HepG2 (cell line): ENCODE measurements at regions not wholly inside any gene's neighbourhood (a gene's known extent, or its start where the extent isn't known, plus 50 kb on each side); places are given as distances from the start of the nearest gene placed in this dataset.

ENCODE experiments used
- ATAC-seq: fragments of 200-7000 bp; cut with Tn5 transposase; 3 replicates; pipeline ENCODE4 v1.9.1; 2020; ENCODE audit warnings: mild to moderate bottlenecking, moderate library complexity
- BruUV-seq: library from RNA; stranded (reverse); fragments of 400-500 nt; replicated peaks from 2 replicates; lab custom pipeline; 2021; lab: Mats Ljungman, UMichigan
- CTCF ChIA-PET: fragments of 300-600 bp; formaldehyde crosslinking; extraction: SDS; loops from one replicate; lab custom pipeline; 2021; ENCODE audit warnings: low total read pairs, inconsistent platforms, low intra/inter-chr PET ratio; lab: Yijun Ruan, JAX
- POLR2A ChIA-PET: fragments of 350-600 bp; sonication (Branson Sonifier 250); formaldehyde crosslinking; loops from one replicate; lab custom pipeline; 2020; ENCODE audit warnings: antibody characterized with exemption, inconsistent platforms; lab: Yijun Ruan, JAX
- DNase-seq: peaks from one replicate; pipeline ENCODE4 v3.0.0-alpha.2; 2015; ENCODE audit warnings: low spot score
- FAIRE-seq: peaks from 3 replicates; lab custom pipeline; 2011; peaks lifted over from hg19 to GRCh38; lab: Jason Lieb, UNC
- H2AFZ ChIP-seq: one replicate; pipeline ENCODE4 v1.6.1; 2011; ENCODE audit warnings: low read length, inconsistent platforms
- H3K27ac ChIP-seq: fragments of 300-600 bp; 3 replicates; pipeline ENCODE4 v1.8.0; 2011; ENCODE audit warnings: mixed run types, mild to moderate bottlenecking, mixed read lengths, low read length, inconsistent platforms; ENCODE audit not compliant: insufficient read depth; ENCODE audit errors: extremely low read length
- H3K27me3 ChIP-seq, 2 experiments: fragments of 200-600 bp in 1 of 2; 2 replicates in 1 of 2; 3 replicates in 1 of 2; pipeline versions ENCODE4 v1.6.0 to v1.8.0; 2011; ENCODE audit warnings: low read length in 2 of 2, mild to moderate bottlenecking in 2 of 2, moderate library complexity in 2 of 2, inconsistent platforms in 1 of 2; ENCODE audit not compliant: insufficient read depth in 2 of 2, control insufficient read depth in 1 of 2
- H3K36me3 ChIP-seq, 2 experiments: fragments of 200-600 bp in 1 of 2; replicated peaks in 1 of 2; 2 replicates in 1 of 2; 3 replicates in 1 of 2; pipeline versions ENCODE4 v1.5.1 to v1.8.0; 2011; ENCODE audit warnings: low read length in 2 of 2, inconsistent platforms in 1 of 2; ENCODE audit not compliant: insufficient read depth in 2 of 2, control insufficient read depth in 1 of 2
- H3K4me1 ChIP-seq: 2 replicates; pipeline ENCODE4 v1.5.1; 2012; ENCODE audit warnings: low read length, inconsistent platforms; ENCODE audit not compliant: insufficient read depth
- H3K4me2 ChIP-seq: 2 replicates; pipeline ENCODE4 v1.6.0; 2011; ENCODE audit warnings: low read depth, low read length, inconsistent platforms
- H3K4me3 ChIP-seq, 3 experiments: fragments of 200-600 bp in 1 of 3; sonication (generic), shearing (Covaris generic) in 1 of 3; replicated peaks in 1 of 3; 2 replicates each; pipeline ENCODE4 v1.5.1; 2011 to 2016; ENCODE audit warnings: low read length in 3 of 3, inconsistent platforms in 2 of 3, low read depth in 2 of 3, mild to moderate bottlenecking in 2 of 3, control low read depth in 1 of 3, mixed read lengths in 1 of 3; ENCODE audit not compliant: insufficient read depth in 1 of 3
- H3K79me2 ChIP-seq: one replicate; pipeline ENCODE4 v1.6.1; 2011; ENCODE audit warnings: low read length, inconsistent platforms; ENCODE audit not compliant: insufficient read depth
- H3K9ac ChIP-seq: 2 replicates; pipeline ENCODE4 v1.6.0; 2011; ENCODE audit warnings: mild to moderate bottlenecking, low read depth, low read length, inconsistent platforms; ENCODE audit not compliant: insufficient read depth
- H3K9me3 ChIP-seq: 2 replicates; pipeline ENCODE4 v1.5.1; 2012; ENCODE audit warnings: mild to moderate bottlenecking, low read length
- H4K20me1 ChIP-seq: 2 replicates; pipeline ENCODE4 v1.6.0; 2011; ENCODE audit warnings: inconsistent platforms, mild to moderate bottlenecking, low read length, moderate library complexity; ENCODE audit not compliant: insufficient read depth
- EZH2 ChIP-seq: conservative IDR thresholded peaks from 2 replicates; pipeline ENCODE4 v1.6.1; 2012; ENCODE audit warnings: mild to moderate bottlenecking, low read depth, low read length, moderate library complexity
- MYPOP ChIP-seq: sonication (generic); formaldehyde crosslinking; IDR thresholded peaks from 2 replicates; pipeline ENCODE4 v1.8.1; 2023; ENCODE audit warnings: mild to moderate bottlenecking, moderate library complexity, missing genetic modification reagents
- POGZ ChIP-seq: sonication (generic); formaldehyde crosslinking; IDR thresholded peaks from 2 replicates; pipeline ENCODE4 v1.4.0; 2020; ENCODE audit warnings: mild to moderate bottlenecking, missing genetic modification reagents
- RCOR2 ChIP-seq: IDR thresholded peaks from 2 replicates; pipeline ENCODE4 v1.6.1; 2016; ENCODE audit warnings: missing biosample characterization, missing genetic modification reagents
- ZEB1 ChIP-seq: IDR thresholded peaks from 2 replicates; pipeline ENCODE4 v1.6.1; 2012; ENCODE audit warnings: mild to moderate bottlenecking, low read depth, inconsistent platforms; ENCODE audit not compliant: insufficient replicate concordance
- ZNF136 ChIP-seq: sonication (generic); formaldehyde crosslinking; IDR thresholded peaks from 2 replicates; pipeline ENCODE4 v1.8.1; 2022; ENCODE audit warnings: low read depth, mild to moderate bottlenecking, moderate library complexity, missing genetic modification reagents
- ZNF17 ChIP-seq: sonication (generic); formaldehyde crosslinking; IDR thresholded peaks from 2 replicates; pipeline ENCODE4 v1.5.0; 2020; ENCODE audit warnings: mild to moderate bottlenecking, missing genetic modification reagents
- ZNF317 ChIP-seq: sonication (generic); formaldehyde crosslinking; IDR thresholded peaks from 2 replicates; pipeline ENCODE4 v1.5.0; 2020; ENCODE audit warnings: mild to moderate bottlenecking, missing genetic modification reagents
- ZNF451 ChIP-seq: sonication (generic); formaldehyde crosslinking; IDR thresholded peaks from 2 replicates; pipeline ENCODE4 v1.5.0; 2020; ENCODE audit warnings: mild to moderate bottlenecking, missing genetic modification reagents
- ZNF513 ChIP-seq: sonication (generic); formaldehyde crosslinking; conservative IDR thresholded peaks from 2 replicates; pipeline ENCODE4 v1.5.0; 2020; ENCODE audit warnings: missing genetic modification reagents
- ZNF605 ChIP-seq: sonication (generic); formaldehyde crosslinking; IDR thresholded peaks from 2 replicates; pipeline ENCODE4 v1.8.0; 2022; ENCODE audit warnings: mild to moderate bottlenecking, missing genetic modification reagents
- ZNF619 ChIP-seq: sonication (generic); formaldehyde crosslinking; IDR thresholded peaks from 2 replicates; pipeline ENCODE4 v1.4.0; 2020; ENCODE audit warnings: mild to moderate bottlenecking, missing genetic modification reagents
- WGBS: methylation state at CpG from one replicate; pipeline ENCODE4 v1.1.6; 2017; ENCODE audit warnings: low lambda C conversion rate; 5-methylcytosine and 5-hydroxymethylcytosine counted together
- in situ Hi-C: cut with HindIII; loops from 2 replicates; pipeline ENCODE4 v1.10.0; 2017; ENCODE audit warnings: low pct_unique_long_range_greater_than_20kb; ENCODE audit not compliant: extremely low pct_ligation_motif_present
- intact Hi-C: fragments of 100-400 bp; cut with micrococcal nuclease; formaldehyde crosslinking; loops from one replicate; pipeline ENCODE4 v1.10.0; 2022; ENCODE audit not compliant: unreplicated experiment
- TF ChIP-seq, protein P1 (sequence below): sonication (generic); formaldehyde crosslinking; IDR thresholded peaks from 2 replicates; pipeline ENCODE4 v1.4.0; 2020; ENCODE audit warnings: mild to moderate bottlenecking, missing genetic modification reagents
- TF ChIP-seq, protein P2 (sequence below): IDR thresholded peaks from 2 replicates; pipeline ENCODE4 v1.6.1; 2016
- TF ChIP-seq, protein P3 (sequence below): sonication (generic); formaldehyde crosslinking; IDR thresholded peaks from 2 replicates; pipeline ENCODE4 v1.4.0; 2020; ENCODE audit warnings: missing genetic modification reagents, mild to moderate bottlenecking, borderline replicate concordance
- TF ChIP-seq, protein P4 (sequence below): fragments of 450-650 bp; IDR thresholded peaks from 2 replicates; pipeline ENCODE4 v1.6.1; 2017

DNA sequence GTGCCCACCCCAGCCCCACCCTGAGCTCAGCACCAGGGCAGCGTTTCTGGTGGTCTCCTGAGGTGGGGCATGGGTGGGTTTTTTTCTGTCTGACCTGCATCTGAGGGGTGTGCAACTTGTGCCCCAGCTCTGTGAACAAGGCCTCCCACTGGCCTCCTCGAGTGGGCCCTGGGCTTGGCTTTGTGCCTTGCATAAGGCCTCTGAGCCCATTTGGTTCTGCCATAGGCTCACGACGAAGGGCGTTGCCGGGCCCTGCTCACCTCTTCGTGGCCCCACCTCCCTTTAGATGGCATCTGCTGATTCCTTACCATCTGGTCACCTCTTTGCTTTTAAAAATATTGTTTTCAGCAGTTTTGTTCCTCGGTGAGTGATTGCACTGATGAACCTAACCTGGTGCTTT, 127.1 kb upstream of the COL5A1 start:
- ChIA-PET CTCF (no interaction called here), POLR2A (no interaction called here)
- FAIRE-seq (no peak), ATAC-seq (no peak), DNase-seq (no peak)
- Histone ChIP-seq H4K20me1 (no peaks in the 10 kb centered on the region), H3K27ac (no peak overlapping the region), H3K9me3 (no peaks in the 10 kb centered on the region), H2AFZ (no peak overlapping the region), H3K27me3 (peaks cover 7 to 55% of the 10 kb centered on the region in 2 experiments; a peak in 3 of 5 replicates), H3K79me2 (no peaks in the 10 kb centered on the region), H3K4me3 (no peak overlapping the region), H3K4me2 (no peak overlapping the region), H3K4me1 (no peaks in the 10 kb centered on the region), H3K36me3 (no peaks in the 10 kb centered on the region), H3K9ac (no peak overlapping the region)
- BruUV-seq, result no TSS peak
- WGBS, result 32% methylated on average over 6 of the region's 8 CpGs
- intact Hi-C loops, result no loop called here
- TF ChIP-seq ZNF317 (CRISPR knock-in tag) (no peak), RCOR2 (CRISPR knock-in tag) (no peak), ZEB1 (no peak), ZNF451 (CRISPR knock-in tag) (no peak), MYPOP (CRISPR knock-in tag) (no peak), ZNF136 (no peak), POGZ (CRISPR knock-in tag) (no peak), ZNF17 (CRISPR knock-in tag) (no peak), ZNF605 (CRISPR knock-in tag) (no peak), EZH2 (no peak), ZNF619 (CRISPR knock-in tag) (no peak), ZNF513 (CRISPR knock-in tag) (no peak)
- TF ChIP-seq, protein P1, sequence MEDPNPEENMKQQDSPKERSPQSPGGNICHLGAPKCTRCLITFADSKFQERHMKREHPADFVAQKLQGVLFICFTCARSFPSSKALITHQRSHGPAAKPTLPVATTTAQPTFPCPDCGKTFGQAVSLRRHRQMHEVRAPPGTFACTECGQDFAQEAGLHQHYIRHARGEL (CRISPR knock-in tag), result no peak
- TF ChIP-seq, protein P2, sequence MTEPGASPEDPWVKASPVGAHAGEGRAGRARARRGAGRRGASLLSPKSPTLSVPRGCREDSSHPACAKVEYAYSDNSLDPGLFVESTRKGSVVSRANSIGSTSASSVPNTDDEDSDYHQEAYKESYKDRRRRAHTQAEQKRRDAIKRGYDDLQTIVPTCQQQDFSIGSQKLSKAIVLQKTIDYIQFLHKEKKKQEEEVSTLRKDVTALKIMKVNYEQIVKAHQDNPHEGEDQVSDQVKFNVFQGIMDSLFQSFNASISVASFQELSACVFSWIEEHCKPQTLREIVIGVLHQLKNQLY, result no peak
- TF ChIP-seq, protein P3, sequence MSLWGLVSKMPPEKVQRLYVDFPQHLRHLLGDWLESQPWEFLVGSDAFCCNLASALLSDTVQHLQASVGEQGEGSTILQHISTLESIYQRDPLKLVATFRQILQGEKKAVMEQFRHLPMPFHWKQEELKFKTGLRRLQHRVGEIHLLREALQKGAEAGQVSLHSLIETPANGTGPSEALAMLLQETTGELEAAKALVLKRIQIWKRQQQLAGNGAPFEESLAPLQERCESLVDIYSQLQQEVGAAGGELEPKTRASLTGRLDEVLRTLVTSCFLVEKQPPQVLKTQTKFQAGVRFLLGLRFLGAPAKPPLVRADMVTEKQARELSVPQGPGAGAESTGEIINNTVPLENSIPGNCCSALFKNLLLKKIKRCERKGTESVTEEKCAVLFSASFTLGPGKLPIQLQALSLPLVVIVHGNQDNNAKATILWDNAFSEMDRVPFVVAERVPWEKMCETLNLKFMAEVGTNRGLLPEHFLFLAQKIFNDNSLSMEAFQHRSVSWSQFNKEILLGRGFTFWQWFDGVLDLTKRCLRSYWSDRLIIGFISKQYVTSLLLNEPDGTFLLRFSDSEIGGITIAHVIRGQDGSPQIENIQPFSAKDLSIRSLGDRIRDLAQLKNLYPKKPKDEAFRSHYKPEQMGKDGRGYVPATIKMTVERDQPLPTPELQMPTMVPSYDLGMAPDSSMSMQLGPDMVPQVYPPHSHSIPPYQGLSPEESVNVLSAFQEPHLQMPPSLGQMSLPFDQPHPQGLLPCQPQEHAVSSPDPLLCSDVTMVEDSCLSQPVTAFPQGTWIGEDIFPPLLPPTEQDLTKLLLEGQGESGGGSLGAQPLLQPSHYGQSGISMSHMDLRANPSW (CRISPR knock-in tag), result no peak
- TF ChIP-seq, protein P4, sequence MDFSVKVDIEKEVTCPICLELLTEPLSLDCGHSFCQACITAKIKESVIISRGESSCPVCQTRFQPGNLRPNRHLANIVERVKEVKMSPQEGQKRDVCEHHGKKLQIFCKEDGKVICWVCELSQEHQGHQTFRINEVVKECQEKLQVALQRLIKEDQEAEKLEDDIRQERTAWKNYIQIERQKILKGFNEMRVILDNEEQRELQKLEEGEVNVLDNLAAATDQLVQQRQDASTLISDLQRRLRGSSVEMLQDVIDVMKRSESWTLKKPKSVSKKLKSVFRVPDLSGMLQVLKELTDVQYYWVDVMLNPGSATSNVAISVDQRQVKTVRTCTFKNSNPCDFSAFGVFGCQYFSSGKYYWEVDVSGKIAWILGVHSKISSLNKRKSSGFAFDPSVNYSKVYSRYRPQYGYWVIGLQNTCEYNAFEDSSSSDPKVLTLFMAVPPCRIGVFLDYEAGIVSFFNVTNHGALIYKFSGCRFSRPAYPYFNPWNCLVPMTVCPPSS, result no peak
- in situ Hi-C loops, result no loop called here
